PC-9 (cell line): ENCODE measurements at regions not wholly inside any gene's neighbourhood (a gene's known extent, or its start where the extent isn't known, plus 50 kb on each side); places are given as distances from the start of the nearest gene placed in this dataset.

Source experiments
- CTCF ChIP-seq: fragments of 200-600 bp; sonication (generic); conservative IDR thresholded peaks from 2 replicates; pipeline ENCODE4 v1.6.1; 2017; ENCODE audit warnings: mixed run types, antibody characterized with exemption, mild to moderate bottlenecking, moderate library complexity
- EZH2 ChIP-seq: fragments of 200-600 bp; sonication (generic); IDR thresholded peaks from 2 replicates; pipeline ENCODE4 v1.8.0; 2017; ENCODE audit warnings: antibody characterized with exemption, low read depth

GRCh38 chr3:10688126-10688525, 127.9 kb upstream of the SLC6A11 start:
- TF ChIP-seq CTCF (no peak), EZH2 (no peak)
